Body of pancreas (tissue), 4 donors: ENCODE measurements at regions not wholly inside any gene's neighbourhood (a gene's known extent, or its start where the extent isn't known, plus 50 kb on each side); places are given as distances from the start of the nearest gene placed in this dataset.

ENCODE experiments used
- ATAC-seq: fragments of 150-250 bp; one replicate; pipeline ENCODE4 v1.9.1; 2016
- DNase-seq, 4 donors: peaks; one replicate each; pipeline ENCODE4 v3.0.0-alpha.2; 2019
- H3K27ac ChIP-seq, 4 donors: fragments of 200-600 bp; sonication (generic); 1 replicate in 3 of 4; 2 replicates in 1 of 4; pipeline versions ENCODE4 v1.5.1 to v1.6.1; 2016 to 2019; ENCODE audit warnings: mild to moderate bottlenecking in 1 of 4, mixed read lengths in 1 of 4, moderate library complexity in 1 of 4
- H3K27me3 ChIP-seq, 2 donors: fragments of 200-600 bp; sonication (generic); one replicate each; pipeline ENCODE4 v1.6.0; 2016; ENCODE audit warnings: mild to moderate bottlenecking in 1 of 2
- H3K36me3 ChIP-seq, 2 donors: fragments of 200-600 bp; sonication (generic); replicated peaks in 1 of 2; 2 replicates each; pipeline ENCODE4 v1.5.1; 2016; ENCODE audit warnings: low read depth in 2 of 2; ENCODE audit not compliant: insufficient read depth in 1 of 2
- H3K4me1 ChIP-seq: fragments of 200-600 bp; sonication (generic); one replicate; pipeline ENCODE4 v1.6.0; 2016
- H3K4me3 ChIP-seq, 2 donors: fragments of 200-600 bp; sonication (generic); 1 replicate in 1 of 2; 2 replicates in 1 of 2; pipeline ENCODE4 v1.5.1; 2016 to 2019
- H3K9me3 ChIP-seq, 3 donors: fragments of 200-600 bp; sonication (generic); 1 replicate in 2 of 3; 2 replicates in 1 of 3; pipeline ENCODE4 v1.5.1; 2016
- POLR2A ChIP-seq, 3 donors: fragments of 450-650 bp; IDR thresholded peaks; one replicate each; pipeline ENCODE4 v1.6.1; 2016; ENCODE audit warnings: antibody characterized with exemption in 3 of 3, mild to moderate bottlenecking in 2 of 3
- WGBS, 2 donors: methylation state at CpG; one replicate each; pipeline ENCODE4 v1.1.5; 2017; 5-methylcytosine and 5-hydroxymethylcytosine counted together
- intact Hi-C: fragments of 100-400 bp; cut with DNase I; formaldehyde crosslinking; loops from one replicate; pipeline ENCODE4 v1.15.1; 2023
- TF ChIP-seq, protein P1 (sequence below), 7 experiments: fragments of 450-650 bp in 4 of 7; fragments of 200-600 bp in 3 of 7; sonication (generic) in 3 of 7; IDR thresholded peaks; one replicate each; pipeline ENCODE4 v1.5.1; 2016 to 2019; ENCODE audit warnings: antibody characterized with exemption in 7 of 7

DNA sequence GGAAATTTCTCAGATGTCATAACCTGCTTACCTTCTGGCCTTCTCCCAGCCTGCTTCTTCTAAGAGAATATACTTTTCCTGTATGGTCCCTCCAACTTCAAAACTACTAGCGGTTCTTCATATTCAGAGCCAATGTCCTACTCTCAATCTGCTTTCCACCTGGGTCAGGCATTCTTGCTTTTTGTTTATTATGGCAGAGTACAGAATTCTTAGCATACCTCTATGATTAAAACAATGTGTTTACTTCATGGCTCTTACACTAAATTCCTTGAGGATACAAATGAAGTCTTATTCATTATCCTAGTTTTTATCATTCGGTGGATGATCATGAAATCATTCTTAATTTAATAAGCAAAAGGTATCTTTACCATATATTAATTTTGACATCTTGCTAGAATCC, 484.2 kb upstream of the SLITRK1 start:
- no peaks in the 10 kb centered on the region for H3K9me3 ChIP-seq
- H3K36me3 ChIP-seq: no peaks in the 10 kb centered on the region
- H3K27me3 ChIP-seq: no peaks in the 10 kb centered on the region
- TF ChIP-seq, protein P1, sequence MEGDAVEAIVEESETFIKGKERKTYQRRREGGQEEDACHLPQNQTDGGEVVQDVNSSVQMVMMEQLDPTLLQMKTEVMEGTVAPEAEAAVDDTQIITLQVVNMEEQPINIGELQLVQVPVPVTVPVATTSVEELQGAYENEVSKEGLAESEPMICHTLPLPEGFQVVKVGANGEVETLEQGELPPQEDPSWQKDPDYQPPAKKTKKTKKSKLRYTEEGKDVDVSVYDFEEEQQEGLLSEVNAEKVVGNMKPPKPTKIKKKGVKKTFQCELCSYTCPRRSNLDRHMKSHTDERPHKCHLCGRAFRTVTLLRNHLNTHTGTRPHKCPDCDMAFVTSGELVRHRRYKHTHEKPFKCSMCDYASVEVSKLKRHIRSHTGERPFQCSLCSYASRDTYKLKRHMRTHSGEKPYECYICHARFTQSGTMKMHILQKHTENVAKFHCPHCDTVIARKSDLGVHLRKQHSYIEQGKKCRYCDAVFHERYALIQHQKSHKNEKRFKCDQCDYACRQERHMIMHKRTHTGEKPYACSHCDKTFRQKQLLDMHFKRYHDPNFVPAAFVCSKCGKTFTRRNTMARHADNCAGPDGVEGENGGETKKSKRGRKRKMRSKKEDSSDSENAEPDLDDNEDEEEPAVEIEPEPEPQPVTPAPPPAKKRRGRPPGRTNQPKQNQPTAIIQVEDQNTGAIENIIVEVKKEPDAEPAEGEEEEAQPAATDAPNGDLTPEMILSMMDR (IDR thresholded peaks at IDR 0.05): no peak
- TF ChIP-seq POLR2A (IDR thresholded peaks at IDR 0.05): no peak
- no peaks in the 10 kb centered on the region for H3K4me1 ChIP-seq
- intact Hi-C loops: no loop called here
- ATAC-seq (no peak), DNase-seq (no peak)
- H3K27ac ChIP-seq: no peak overlapping the region
- WGBS, 2 donors: 77 to 84% methylated on average over 2 of the region's 2 CpGs
- H3K4me3 ChIP-seq: no peak overlapping the region

GRCh38 chr13:84362777-84363176, 480.5 kb upstream of the SLITRK1 start:
- H3K27me3 ChIP-seq: no peaks in the 10 kb centered on the region
- ATAC-seq: no peak
- no peak overlapping the region for H3K4me3 ChIP-seq
- no peak for DNase-seq
- H3K36me3 ChIP-seq: no peaks in the 10 kb centered on the region
- 40 to 54% methylated on average over 3 of the region's 3 CpGs for WGBS, 2 donors
- H3K4me1 ChIP-seq: no peaks in the 10 kb centered on the region
- no peaks in the 10 kb centered on the region for H3K9me3 ChIP-seq
- TF ChIP-seq, protein P1 (IDR thresholded peaks at IDR 0.05): no peak
- no peak for TF ChIP-seq POLR2A (IDR thresholded peaks at IDR 0.05)
- intact Hi-C loops: no loop called here
- no peak overlapping the region for H3K27ac ChIP-seq

DNA sequence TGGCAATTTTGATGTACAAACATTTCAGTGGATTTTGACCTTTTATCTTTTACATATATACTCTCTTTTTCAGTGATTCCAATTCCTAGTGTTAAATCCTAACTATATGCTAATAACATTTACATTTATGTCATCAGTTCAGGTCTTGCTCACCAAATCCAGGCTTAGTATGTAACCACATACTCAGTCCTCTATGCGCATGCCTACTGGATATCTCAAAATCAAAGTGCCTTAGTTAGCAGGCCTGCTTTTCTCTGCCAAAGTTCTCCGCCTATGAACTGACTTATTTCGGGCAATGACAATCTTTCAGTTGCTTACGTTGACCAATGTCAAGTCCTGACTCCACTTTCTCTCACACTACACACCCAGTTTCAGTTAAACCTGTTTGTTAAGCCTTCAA, 478.5 kb upstream of the SLITRK1 start:
- Histone ChIP-seq H3K9me3 (no peaks in the 10 kb centered on the region), H3K4me1 (no peaks in the 10 kb centered on the region), H3K4me3 (no peak overlapping the region), H3K36me3 (no peaks in the 10 kb centered on the region), H3K27me3 (no peaks in the 10 kb centered on the region), H3K27ac (no peak overlapping the region)
- TF ChIP-seq, protein P1 (IDR thresholded peaks at IDR 0.05): no peak
- TF ChIP-seq POLR2A (IDR thresholded peaks at IDR 0.05): no peak
- intact Hi-C loops: no loop called here
- no peak for ATAC-seq
- WGBS, 2 donors: 90 to 92% methylated on average over 4 of the region's 4 CpGs
- no peak for DNase-seq

GRCh38 chr13:84358601-84359000, 476.3 kb upstream of the SLITRK1 start:
- intact Hi-C loops: no loop called here
- no peaks in the 10 kb centered on the region for H3K36me3 ChIP-seq
- 80 to 82% methylated on average over 4 of the region's 4 CpGs for WGBS, 2 donors
- H3K9me3 ChIP-seq: no peaks in the 10 kb centered on the region
- ATAC-seq: no peak
- H3K4me1 ChIP-seq: no peaks in the 10 kb centered on the region
- no peak overlapping the region for H3K4me3 ChIP-seq
- no peaks in the 10 kb centered on the region for H3K27me3 ChIP-seq
- H3K27ac ChIP-seq: no peak overlapping the region
- no peak for TF ChIP-seq POLR2A (IDR thresholded peaks at IDR 0.05)
- DNase-seq: no peak

- Histone ChIP-seq H3K4me3 (no peak overlapping the region), H3K27me3 (no peaks in the 10 kb centered on the region), H3K4me1 (no peaks in the 10 kb centered on the region), H3K36me3 (no peaks in the 10 kb centered on the region), H3K9me3 (no peaks in the 10 kb centered on the region), H3K27ac (no peak overlapping the region)
- ATAC-seq (no peak), DNase-seq (no peak)
- TF ChIP-seq POLR2A (IDR thresholded peaks at IDR 0.05): no peak
- TF ChIP-seq, protein P1 (IDR thresholded peaks at IDR 0.05): no peak
- intact Hi-C loops: no loop called here
These were observed 470.7 kb upstream of the SLITRK1 start for GRCh38 chr13:84352946-84353345.
